ENCODE measurements at regions not wholly inside any gene's neighbourhood (a gene's known extent, or its start where the extent isn't known, plus 50 kb on each side); places are given as distances from the start of the nearest gene placed in this dataset.

- Histone ChIP-seq H3K79me2 (no peaks in the 10 kb centered on the region), H4K20me1 (ENCODE audit: insufficient read depth, poor library complexity, severe bottlenecking) (no peaks in the 10 kb centered on the region), H3K36me3 (replicated peaks; ENCODE audit: insufficient read depth, low read depth) (no peaks in the 10 kb centered on the region), H3K4me1 (ENCODE audit: insufficient read depth) (no peaks in the 10 kb centered on the region), H3K4me3 (no peak overlapping the region), H3K27ac (no peak overlapping the region), H3K4me2 (no peak overlapping the region), H3K27me3 (no peaks in the 10 kb centered on the region), H3K9me2 (replicated peaks; ENCODE audit: insufficient read depth) (no peaks in the 10 kb centered on the region), H3K9me3 (ENCODE audit: low read depth) (no peaks in the 10 kb centered on the region), H2AFZ (no peak overlapping the region)
- no peak for DNase-seq (ENCODE audit: low spot score)
- no peak for TF ChIP-seq CTCF (IDR thresholded peaks at IDR 0.05; ENCODE audit: poor library complexity)
- no peak for TF ChIP-seq EZH2phosphoT487 (IDR thresholded peaks at IDR 0.05; ENCODE audit: low read depth, severe bottlenecking, unreplicated experiment)
- no peak for TF ChIP-seq EZH2 (IDR thresholded peaks at IDR 0.05; ENCODE audit: borderline replicate concordance)
- 95% methylated on average over 1 of the region's 1 CpG for WGBS (ENCODE audit: low lambda C conversion rate, missing lambda C conversion rate)
Observed at GRCh38 chr3:102735311-102735710, 300.5 kb downstream of the ZPLD1 start.

- no peak overlapping the region for H3K4me3 ChIP-seq
- WGBS (ENCODE audit: low lambda C conversion rate, missing lambda C conversion rate), result 95% methylated on average over 8 of the region's 8 CpGs
- no peaks in the 10 kb centered on the region for H4K20me1 ChIP-seq (ENCODE audit: insufficient read depth, poor library complexity, severe bottlenecking)
- no peaks in the 10 kb centered on the region for H3K79me2 ChIP-seq
- no peaks in the 10 kb centered on the region for H3K9me3 ChIP-seq (ENCODE audit: low read depth)
- no peaks in the 10 kb centered on the region for H3K27me3 ChIP-seq
- TF ChIP-seq EZH2 (IDR thresholded peaks at IDR 0.05; ENCODE audit: borderline replicate concordance) (no peak), EZH2phosphoT487 (IDR thresholded peaks at IDR 0.05; ENCODE audit: low read depth, severe bottlenecking, unreplicated experiment) (no peak), CTCF (IDR thresholded peaks at IDR 0.05; ENCODE audit: poor library complexity) (no peak)
- H3K36me3 ChIP-seq (replicated peaks; ENCODE audit: insufficient read depth, low read depth), result no peaks in the 10 kb centered on the region
- H3K4me2 ChIP-seq, result no peak overlapping the region
- H3K27ac ChIP-seq, result no peak overlapping the region
- H3K4me1 ChIP-seq (ENCODE audit: insufficient read depth), result no peaks in the 10 kb centered on the region
- no peak overlapping the region for H2AFZ ChIP-seq
- H3K9me2 ChIP-seq (replicated peaks; ENCODE audit: insufficient read depth), result no peaks in the 10 kb centered on the region
- no peak for DNase-seq (ENCODE audit: low spot score)
Observed at GRCh38 chr3:102736288-102736974, 301.6 kb downstream of the ZPLD1 start.

GRCh38 chr3:102736975-102737304, 302.1 kb downstream of the ZPLD1 start:
- TF ChIP-seq EZH2 (IDR thresholded peaks at IDR 0.05; ENCODE audit: borderline replicate concordance) (no peak), CTCF (IDR thresholded peaks at IDR 0.05; ENCODE audit: poor library complexity) (no peak), EZH2phosphoT487 (IDR thresholded peaks at IDR 0.05; ENCODE audit: low read depth, severe bottlenecking, unreplicated experiment) (no peak)
- no peak overlapping the region for H3K4me2 ChIP-seq
- 80% methylated on average over 2 of the region's 2 CpGs for WGBS (ENCODE audit: low lambda C conversion rate, missing lambda C conversion rate)
- no peak overlapping the region for H3K4me3 ChIP-seq
- H2AFZ ChIP-seq, result no peak overlapping the region
- no peak for DNase-seq (ENCODE audit: low spot score)
- H3K79me2 ChIP-seq, result no peaks in the 10 kb centered on the region
- H3K4me1 ChIP-seq (ENCODE audit: insufficient read depth), result no peaks in the 10 kb centered on the region
- no peak overlapping the region for H3K27ac ChIP-seq
- H3K27me3 ChIP-seq, result no peaks in the 10 kb centered on the region
- H3K36me3 ChIP-seq (replicated peaks; ENCODE audit: insufficient read depth, low read depth), result no peaks in the 10 kb centered on the region
- H3K9me2 ChIP-seq (replicated peaks; ENCODE audit: insufficient read depth), result no peaks in the 10 kb centered on the region
- H4K20me1 ChIP-seq (ENCODE audit: insufficient read depth, poor library complexity, severe bottlenecking), result no peaks in the 10 kb centered on the region
- H3K9me3 ChIP-seq (ENCODE audit: low read depth), result no peaks in the 10 kb centered on the region
